Lung (tissue), 11 donors: ENCODE measurements at regions not wholly inside any gene's neighbourhood (a gene's known extent, or its start where the extent isn't known, plus 50 kb on each side); places are given as distances from the start of the nearest gene placed in this dataset.
"Not testable (repeated sequence)": the region's sequence is repeated elsewhere in the genome, so short reads cannot be mapped to it uniquely, and the experiment has no call there.

ENCODE experiments used
- ATAC-seq: fragments of 200-7000 bp; cut with Tn5 transposase; one replicate; pipeline ENCODE4 v1.9.1; 2020; ENCODE audit warnings: moderate number of reproducible peaks; ENCODE audit not compliant: insufficient read depth, low FRiP score
- DNase-seq, 3 donors: peaks; one replicate each; pipeline ENCODE4 v3.0.0-alpha.2; 2013 to 2017
- H3K27ac ChIP-seq, 2 donors: one replicate each; pipeline ENCODE4 v1.5.1; 2013; ENCODE audit warnings: mild to moderate bottlenecking in 2 of 2, moderate library complexity in 2 of 2, control low read depth in 1 of 2, inconsistent platforms in 1 of 2, low read depth in 1 of 2, low read length in 1 of 2
- H3K27me3 ChIP-seq, 3 donors: one replicate each; pipeline ENCODE4 v1.5.1; 2013; ENCODE audit warnings: low read length in 2 of 3; ENCODE audit not compliant: control insufficient read depth in 3 of 3, insufficient read depth in 3 of 3
- H3K36me3 ChIP-seq, 4 donors: one replicate each; pipeline ENCODE4 v1.5.1; 2013; ENCODE audit warnings: low read length in 4 of 4, mild to moderate bottlenecking in 1 of 4, moderate library complexity in 1 of 4; ENCODE audit not compliant: control insufficient read depth in 4 of 4, insufficient read depth in 4 of 4
- H3K4me1 ChIP-seq, 5 donors: one replicate each; pipeline ENCODE4 v1.5.1; 2013; ENCODE audit warnings: low read length in 5 of 5, mild to moderate bottlenecking in 2 of 5, moderate library complexity in 1 of 5; ENCODE audit not compliant: control insufficient read depth in 5 of 5, insufficient read depth in 5 of 5
- H3K4me3 ChIP-seq: one replicate; pipeline ENCODE4 v1.5.1; 2013; ENCODE audit warnings: mild to moderate bottlenecking, control low read depth, moderate library complexity
- H3K9ac ChIP-seq, 2 donors: one replicate each; pipeline ENCODE4 v1.5.1; 2013; ENCODE audit warnings: low read length in 2 of 2, control low read depth in 1 of 2; ENCODE audit not compliant: insufficient read depth in 1 of 2
- H3K9me3 ChIP-seq, 4 donors: one replicate each; pipeline ENCODE4 v1.5.1; 2013; ENCODE audit warnings: low read length in 3 of 4, mild to moderate bottlenecking in 1 of 4, moderate library complexity in 1 of 4; ENCODE audit not compliant: control insufficient read depth in 4 of 4, insufficient read depth in 3 of 4
- CTCF ChIP-seq: IDR thresholded peaks from 2 replicates; pipeline ENCODE4 v1.5.1; 2012; ENCODE audit warnings: mild to moderate bottlenecking; ENCODE audit errors: control extremely low read depth, extremely low read depth
- whole genome bisulfite sequencing, 2 donors: extraction: QIAGEN DNeasy Blood & Tissue Kit; methylation state at CpG; one replicate each; pipeline ENCODE4 v1.1.7; 2013; 5-methylcytosine and 5-hydroxymethylcytosine counted together
- donor health status: control.
- donor health status: control.
- donor health status: Bipolar disorder and iron deficiency.
- donor health status: healthy.
- donor health status: DM: yes; HTN: yes; CAD: no.

- no peak for TF ChIP-seq CTCF
- no peak overlapping the region for H3K27ac ChIP-seq
- 85 to 86% methylated on average over 1 of the region's 1 CpG for WGBS, 2 donors
- H3K4me1 ChIP-seq: no peaks in the 10 kb centered on the region
- peaks cover 0 to under 1% (median 0%) of the 10 kb centered on the region in 4 donors for H3K9me3 ChIP-seq
- no peak overlapping the region for H3K4me3 ChIP-seq
- H3K27me3 ChIP-seq: no peaks in the 10 kb centered on the region
- H3K9ac ChIP-seq: no peak overlapping the region
- no peaks in the 10 kb centered on the region for H3K36me3 ChIP-seq
- ATAC-seq (no peak), DNase-seq (no peak)
Measured at GRCh38 chr12:86387591-86388145, 131.5 kb upstream of the MGAT4C start.

- not testable (repeated sequence) for H3K4me1 ChIP-seq, H3K27me3 ChIP-seq, H3K9ac ChIP-seq, H3K9me3 ChIP-seq, DNase-seq, H3K4me3 ChIP-seq, ATAC-seq, H3K36me3 ChIP-seq, H3K27ac ChIP-seq
- WGBS, 2 donors: 68 to 75% methylated on average over 3 of the region's 3 CpGs
Measured at GRCh38 chr12:86383759-86384158, 127.6 kb upstream of the MGAT4C start.

GRCh38 chr12:86379337-86379736 lies 123.1 kb upstream of the MGAT4C start:
- WGBS, 2 donors: 46 to 71% methylated on average over 1 of the region's 1 CpG
- Histone ChIP-seq H3K27me3 (no peaks in the 10 kb centered on the region), H3K9ac (no peak overlapping the region), H3K4me3 (no peak overlapping the region), H3K4me1 (peaks cover 0 to 3% (median 0%) of the 10 kb centered on the region in 5 donors), H3K9me3 (peaks cover 0 to 3% (median 0%) of the 10 kb centered on the region in 4 donors), H3K27ac (no peak overlapping the region), H3K36me3 (no peaks in the 10 kb centered on the region)
- no peak for ATAC-seq
- no peak for DNase-seq
- TF ChIP-seq CTCF: no peak

- Histone ChIP-seq H3K36me3 (no peaks in the 10 kb centered on the region), H3K27me3 (no peaks in the 10 kb centered on the region), H3K4me1 (peaks cover 0 to 3% (median 0%) of the 10 kb centered on the region in 5 donors), H3K27ac (no peak overlapping the region), H3K4me3 (no peak overlapping the region), H3K9ac (no peak overlapping the region), H3K9me3 (no peaks in the 10 kb centered on the region)
- no peak for TF ChIP-seq CTCF
- WGBS, 2 donors: 56 to 59% methylated on average over 2 of the region's 2 CpGs
- ATAC-seq (no peak), DNase-seq (no peak)
Measured at GRCh38 chr12:86376052-86376451, 119.9 kb upstream of the MGAT4C start.
